Testis (tissue), 2 donors: ENCODE measurements at regions not wholly inside any gene's neighbourhood (a gene's known extent, or its start where the extent isn't known, plus 50 kb on each side); places are given as distances from the start of the nearest gene placed in this dataset.

Experiments used
- DNase-seq: peaks from one replicate; pipeline ENCODE4 v3.0.0-alpha.2; 2019
- H3K27ac ChIP-seq, 2 donors: fragments of 200-600 bp; sonication (generic); one replicate each; pipeline ENCODE4 v1.5.1; 2019
- H3K27me3 ChIP-seq: fragments of 200-600 bp; sonication (generic); one replicate; pipeline ENCODE4 v1.5.1; 2019
- H3K36me3 ChIP-seq: fragments of 200-600 bp; sonication (generic); one replicate; pipeline ENCODE4 v1.5.1; 2017; ENCODE audit warnings: low read depth; ENCODE audit errors: missing control alignments
- H3K4me1 ChIP-seq: fragments of 200-600 bp; sonication (generic); one replicate; pipeline ENCODE4 v1.5.1; 2019
- H3K4me3 ChIP-seq, 2 donors: fragments of 200-600 bp; sonication (generic); one replicate each; pipeline ENCODE4 v1.5.1; 2017 to 2019
- H3K9me3 ChIP-seq: fragments of 200-600 bp; sonication (generic); one replicate; pipeline ENCODE4 v1.5.1; 2017
- POLR2A ChIP-seq: fragments of 450-650 bp; IDR thresholded peaks from one replicate; pipeline ENCODE4 v1.6.1; 2017; ENCODE audit warnings: antibody characterized with exemption, mild to moderate bottlenecking, moderate library complexity
- WGBS, 2 donors: methylation state at CpG; one replicate each; pipeline ENCODE4 v1.1.5; 2018; 5-methylcytosine and 5-hydroxymethylcytosine counted together
- intact Hi-C: fragments of 100-400 bp; cut with DNase I; formaldehyde crosslinking; loops from one replicate; pipeline ENCODE4 v1.15.1; 2023; ENCODE audit warnings: low total_unique reads
- TF ChIP-seq, protein P1 (sequence below), 3 experiments: fragments of 450-650 bp in 2 of 3; fragments of 200-600 bp in 1 of 3; sonication (generic) in 1 of 3; IDR thresholded peaks; one replicate each; pipeline ENCODE4 v1.5.1; 2016 to 2019; ENCODE audit warnings: antibody characterized with exemption in 3 of 3, mild to moderate bottlenecking in 2 of 3, moderate library complexity in 1 of 3

DNA sequence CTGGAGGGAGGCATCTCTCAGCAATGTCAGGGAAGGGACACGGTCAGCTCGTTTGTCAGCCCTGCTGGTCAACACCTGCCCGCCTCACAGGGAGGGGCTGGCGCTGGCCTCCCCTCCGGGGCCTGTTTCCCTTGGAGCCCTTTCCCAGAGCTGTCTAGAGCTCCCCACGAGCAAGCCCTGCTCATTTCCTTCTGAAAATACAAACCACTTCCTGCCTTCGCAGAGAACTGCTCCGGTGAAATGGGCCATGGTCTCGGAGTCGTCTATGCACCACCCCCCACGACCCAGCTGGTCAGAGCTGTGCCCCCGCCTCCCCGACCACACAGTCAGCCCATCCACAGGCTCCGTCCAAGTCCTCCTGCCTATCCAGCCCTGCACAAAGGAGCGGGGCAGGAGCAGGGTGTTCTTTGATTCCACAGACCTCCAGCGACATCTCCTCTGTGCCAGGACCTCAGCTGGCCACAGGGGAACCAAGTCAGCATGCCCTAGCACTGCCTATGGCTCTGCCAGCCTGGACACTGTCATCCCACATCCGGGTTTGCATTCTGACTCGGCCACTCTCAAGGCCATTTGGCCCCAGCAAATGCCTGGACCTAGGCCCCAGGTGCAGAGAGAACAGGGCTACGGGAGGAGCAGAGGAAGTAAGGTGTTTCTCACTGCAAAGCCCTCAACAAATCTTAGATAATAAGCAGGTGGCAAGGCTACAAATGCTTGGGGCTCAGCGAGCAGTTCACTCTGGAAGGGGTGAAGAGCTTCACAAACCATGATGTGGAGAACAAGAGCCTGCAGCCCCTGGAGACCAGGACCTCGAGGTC lies 82.1 kb upstream of the WNT11 start:
- TF ChIP-seq, protein P1, sequence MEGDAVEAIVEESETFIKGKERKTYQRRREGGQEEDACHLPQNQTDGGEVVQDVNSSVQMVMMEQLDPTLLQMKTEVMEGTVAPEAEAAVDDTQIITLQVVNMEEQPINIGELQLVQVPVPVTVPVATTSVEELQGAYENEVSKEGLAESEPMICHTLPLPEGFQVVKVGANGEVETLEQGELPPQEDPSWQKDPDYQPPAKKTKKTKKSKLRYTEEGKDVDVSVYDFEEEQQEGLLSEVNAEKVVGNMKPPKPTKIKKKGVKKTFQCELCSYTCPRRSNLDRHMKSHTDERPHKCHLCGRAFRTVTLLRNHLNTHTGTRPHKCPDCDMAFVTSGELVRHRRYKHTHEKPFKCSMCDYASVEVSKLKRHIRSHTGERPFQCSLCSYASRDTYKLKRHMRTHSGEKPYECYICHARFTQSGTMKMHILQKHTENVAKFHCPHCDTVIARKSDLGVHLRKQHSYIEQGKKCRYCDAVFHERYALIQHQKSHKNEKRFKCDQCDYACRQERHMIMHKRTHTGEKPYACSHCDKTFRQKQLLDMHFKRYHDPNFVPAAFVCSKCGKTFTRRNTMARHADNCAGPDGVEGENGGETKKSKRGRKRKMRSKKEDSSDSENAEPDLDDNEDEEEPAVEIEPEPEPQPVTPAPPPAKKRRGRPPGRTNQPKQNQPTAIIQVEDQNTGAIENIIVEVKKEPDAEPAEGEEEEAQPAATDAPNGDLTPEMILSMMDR (IDR thresholded peaks at IDR 0.05), result no peak
- no peak for TF ChIP-seq POLR2A
- no peak for DNase-seq
- Histone ChIP-seq H3K4me1 (no peaks in the 10 kb centered on the region), H3K36me3 (no peaks in the 10 kb centered on the region), H3K27ac (no peak overlapping the region), H3K27me3 (no peaks in the 10 kb centered on the region), H3K4me3 (no peak overlapping the region), H3K9me3 (no peaks in the 10 kb centered on the region)
- intact Hi-C loops, result no loop called here
- WGBS, 2 donors, result 58 to 70% methylated on average over 2 to 21 of the region's 21 CpGs

DNA sequence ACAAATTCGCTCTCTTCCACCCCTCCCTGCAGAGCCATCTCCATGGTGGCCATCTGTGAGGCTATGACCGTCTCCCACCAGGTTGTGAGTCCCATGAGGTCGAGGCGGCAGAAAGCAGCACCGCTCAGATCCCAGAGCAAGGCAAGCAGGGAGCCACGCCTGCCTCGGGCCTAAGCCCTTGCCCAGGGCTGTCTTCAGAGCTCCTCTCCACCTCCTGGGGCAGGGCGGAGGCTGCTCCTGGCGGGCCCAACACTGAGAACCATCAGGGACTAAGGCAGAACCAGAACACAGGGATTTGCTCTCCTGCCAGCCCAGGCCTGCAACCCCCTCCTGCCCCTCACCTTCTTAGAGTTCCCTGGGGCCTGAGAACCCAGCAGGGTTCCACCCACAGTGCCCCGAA lies 80.9 kb upstream of the WNT11 start:
- Histone ChIP-seq H3K27me3 (no peaks in the 10 kb centered on the region), H3K9me3 (no peaks in the 10 kb centered on the region), H3K4me3 (no peak overlapping the region), H3K36me3 (no peaks in the 10 kb centered on the region), H3K4me1 (no peaks in the 10 kb centered on the region), H3K27ac (no peak overlapping the region)
- TF ChIP-seq, protein P1 (IDR thresholded peaks at IDR 0.05), result no peak
- TF ChIP-seq POLR2A, result no peak
- 77 to 94% methylated on average over 7 to 10 of the region's 10 CpGs for WGBS, 2 donors
- intact Hi-C loops, result no loop called here
- no peak for DNase-seq

DNA sequence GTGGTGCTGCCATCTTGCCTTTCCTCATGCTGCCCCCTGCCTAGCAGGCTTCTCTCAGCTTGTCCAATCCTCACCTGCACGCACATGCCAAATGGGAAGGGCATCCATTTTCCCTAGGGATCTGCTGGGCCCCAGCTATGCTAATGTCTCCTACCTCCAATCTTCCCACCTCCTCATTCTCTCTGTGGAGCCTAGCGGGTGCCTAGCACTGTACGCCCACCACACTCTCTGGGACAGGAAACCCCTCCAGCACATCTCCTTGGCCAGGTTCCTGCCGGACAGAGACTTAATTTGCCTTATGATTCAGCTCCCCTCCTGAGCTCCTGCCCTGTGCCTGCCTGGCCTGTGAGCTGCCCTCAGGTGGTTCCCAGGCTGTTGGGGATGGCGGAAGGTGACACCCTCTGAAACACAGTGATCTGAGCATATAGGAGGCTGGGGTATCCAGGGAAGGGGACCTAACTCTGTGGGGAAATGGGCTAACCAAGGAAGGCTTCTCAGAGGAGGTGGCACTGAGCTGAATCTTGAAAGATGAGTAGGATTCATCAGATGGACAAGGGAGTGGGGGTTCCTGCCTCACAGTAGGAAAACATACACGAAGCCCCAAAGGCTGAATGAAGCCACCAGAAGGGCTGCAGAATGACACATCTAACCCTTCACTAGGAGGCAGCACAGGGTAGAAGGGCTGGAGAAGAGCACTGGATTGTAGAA lies 79.2 kb upstream of the WNT11 start:
- no peak for DNase-seq
- H3K36me3 ChIP-seq, result no peaks in the 10 kb centered on the region
- H3K4me1 ChIP-seq, result no peaks in the 10 kb centered on the region
- TF ChIP-seq POLR2A, result no peak
- TF ChIP-seq, protein P1 (IDR thresholded peaks at IDR 0.05), result no peak
- 90 to 94% methylated on average over 6 of the region's 6 CpGs for WGBS, 2 donors
- H3K9me3 ChIP-seq, result no peaks in the 10 kb centered on the region
- intact Hi-C loops, result no loop called here
- no peaks in the 10 kb centered on the region for H3K27me3 ChIP-seq
- no peak overlapping the region for H3K4me3 ChIP-seq
- no peak overlapping the region for H3K27ac ChIP-seq

DNA sequence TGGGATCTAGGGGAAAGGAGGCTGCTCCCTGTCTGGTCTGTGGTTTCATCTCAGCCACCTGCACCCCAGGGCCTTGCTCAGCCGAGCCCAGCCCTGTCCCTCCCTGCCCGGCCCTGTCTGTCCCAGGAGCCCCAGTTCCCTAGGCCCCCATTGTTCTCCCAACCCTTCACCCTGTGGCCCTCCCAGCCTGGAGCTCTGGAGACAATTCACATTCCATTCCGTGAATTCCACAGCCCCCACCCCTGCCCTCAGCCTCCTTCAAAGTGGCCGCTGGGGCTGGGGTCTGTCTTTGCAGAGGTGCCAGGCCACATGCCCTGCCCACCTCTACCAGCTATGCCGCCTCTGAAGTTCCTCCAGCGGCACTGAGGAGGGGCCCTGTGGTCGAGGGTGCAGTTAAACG lies 77.9 kb upstream of the WNT11 start:
- no peak for DNase-seq
- H3K9me3 ChIP-seq, result no peaks in the 10 kb centered on the region
- H3K27ac ChIP-seq, result no peak overlapping the region
- no peak overlapping the region for H3K4me3 ChIP-seq
- no peaks in the 10 kb centered on the region for H3K27me3 ChIP-seq
- H3K36me3 ChIP-seq, result no peaks in the 10 kb centered on the region
- H3K4me1 ChIP-seq, result no peaks in the 10 kb centered on the region
- intact Hi-C loops, result no loop called here
- TF ChIP-seq POLR2A, result no peak
- TF ChIP-seq, protein P1 (IDR thresholded peaks at IDR 0.05), result no peak
- WGBS, 2 donors, result 86 to 93% methylated on average over 6 to 8 of the region's 8 CpGs
